ENCODE measurements at regions not wholly inside any gene's neighbourhood (a gene's known extent, or its start where the extent isn't known, plus 50 kb on each side); places are given as distances from the start of the nearest gene placed in this dataset.

- no peaks in the 10 kb centered on the region for H3K27me3 Mint-ChIP-seq
- peak overlapping the region; percentile 84 for H3K4me3 Mint-ChIP-seq
- H3K27ac Mint-ChIP-seq = peak overlapping the region; percentile 99
- no peaks in the 10 kb centered on the region for H3K36me3 Mint-ChIP-seq
- peaks cover 42% of the 10 kb centered on the region for H3K4me1 Mint-ChIP-seq (ENCODE audit: low read depth)
- H3K9me3 Mint-ChIP-seq (ENCODE audit: low read depth) = no peaks in the 10 kb centered on the region
Observed at GRCh38 chr6:158868890-158869825, 50.0 kb upstream of the EZR start.
